SK-N-MC (cell line): ENCODE measurements at regions not wholly inside any gene's neighbourhood (a gene's known extent, or its start where the extent isn't known, plus 50 kb on each side); places are given as distances from the start of the nearest gene placed in this dataset.

Experiments used
- EZH2 ChIP-seq: fragments of 200-600 bp; sonication (generic); IDR thresholded peaks from one replicate; pipeline ENCODE4 v1.6.1; 2017; ENCODE audit warnings: antibody characterized with exemption
- POLR2AphosphoS5 ChIP-seq: IDR thresholded peaks from 2 replicates; pipeline ENCODE4 v1.6.1; 2012; ENCODE audit warnings: mild to moderate bottlenecking, low read depth, low read length, borderline replicate concordance

DNA sequence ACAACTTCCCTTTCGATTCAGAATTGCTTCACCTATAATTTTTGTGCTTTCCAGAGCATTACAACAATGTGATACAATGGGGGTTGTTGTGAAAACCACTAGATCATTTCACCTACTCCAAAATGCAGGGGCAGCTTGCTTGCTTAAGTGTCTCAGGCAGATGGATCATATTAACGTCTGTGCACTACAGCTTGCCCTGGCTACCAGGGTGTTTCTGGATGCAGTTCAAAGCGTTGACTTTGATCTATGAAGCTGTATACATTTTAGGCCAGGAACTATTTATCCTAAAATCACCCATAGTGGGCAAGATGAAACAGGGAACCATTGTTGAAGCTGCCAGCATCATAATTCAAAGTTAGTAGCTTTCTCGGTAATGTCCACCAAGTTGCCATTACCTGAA lies 339.5 kb upstream of the HSF2 start:
- TF ChIP-seq EZH2 (no peak), POLR2AphosphoS5 (no peak)
